M059J (cell line): ENCODE measurements at regions not wholly inside any gene's neighbourhood (a gene's known extent, or its start where the extent isn't known, plus 50 kb on each side); places are given as distances from the start of the nearest gene placed in this dataset.
"Not testable (repeated sequence)": the region's sequence is repeated elsewhere in the genome, so short reads cannot be mapped to it uniquely, and the experiment has no call there.

Experiments used
- DNase-seq: peaks from one replicate; pipeline ENCODE4 v3.0.0-alpha.2; 2012; ENCODE audit warnings: low read depth

DNA sequence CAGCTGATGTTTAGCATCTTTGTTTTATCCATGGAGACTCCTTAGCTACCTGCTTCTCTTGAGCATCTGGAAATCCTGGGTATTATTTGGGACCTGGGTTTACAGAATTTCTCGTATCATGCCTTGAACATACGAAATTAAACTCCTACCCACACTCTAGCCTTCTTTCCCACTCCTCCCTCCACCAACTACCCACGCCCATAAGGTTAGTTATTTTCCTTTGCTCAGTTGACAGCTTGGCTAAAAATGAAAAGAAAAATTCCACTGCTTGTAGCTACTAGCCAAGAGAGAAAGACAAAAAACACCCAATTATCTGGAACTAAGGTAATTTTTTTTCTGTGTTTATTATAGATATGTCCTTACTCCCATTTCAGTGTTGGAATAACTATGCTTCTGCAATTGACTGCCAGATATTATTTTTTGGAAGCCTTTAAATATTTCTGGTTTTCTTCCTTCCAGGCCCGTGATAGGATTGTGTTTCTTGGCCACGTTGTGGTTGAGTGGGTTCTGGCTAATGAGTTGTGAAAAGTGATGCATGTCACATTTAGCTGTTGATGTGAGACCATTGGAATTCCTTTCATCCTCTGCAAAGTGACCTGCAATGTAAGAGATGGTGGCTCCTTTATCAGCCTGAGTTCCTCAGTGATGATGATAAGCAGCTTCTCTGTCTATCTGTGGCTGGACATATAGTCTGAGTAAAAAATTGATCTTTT is 308.1 kb downstream of the LRRC70 start:
- DNase-seq, result peak; percentile 4

DNA sequence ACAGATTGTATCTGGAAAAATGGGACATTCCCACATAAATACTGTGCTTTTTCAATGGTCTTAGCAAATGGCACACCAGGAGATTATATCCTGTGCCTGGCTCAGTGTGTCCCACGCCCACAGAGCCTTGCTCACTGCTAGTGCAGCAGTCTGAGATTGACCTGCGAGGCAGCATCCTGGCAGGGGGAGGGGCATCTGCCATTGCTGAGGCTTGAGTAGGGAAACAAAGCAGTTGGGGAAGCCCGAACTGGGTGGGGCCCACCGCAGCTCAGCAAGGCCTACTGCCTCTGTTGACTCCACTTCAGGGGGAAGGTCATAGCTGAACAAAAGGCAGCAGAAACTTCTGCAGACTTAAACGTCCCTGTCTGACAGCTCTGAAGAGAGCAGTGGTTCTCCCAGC is 258.7 kb downstream of the LRRC70 start:
- not testable (repeated sequence) for DNase-seq

DNA sequence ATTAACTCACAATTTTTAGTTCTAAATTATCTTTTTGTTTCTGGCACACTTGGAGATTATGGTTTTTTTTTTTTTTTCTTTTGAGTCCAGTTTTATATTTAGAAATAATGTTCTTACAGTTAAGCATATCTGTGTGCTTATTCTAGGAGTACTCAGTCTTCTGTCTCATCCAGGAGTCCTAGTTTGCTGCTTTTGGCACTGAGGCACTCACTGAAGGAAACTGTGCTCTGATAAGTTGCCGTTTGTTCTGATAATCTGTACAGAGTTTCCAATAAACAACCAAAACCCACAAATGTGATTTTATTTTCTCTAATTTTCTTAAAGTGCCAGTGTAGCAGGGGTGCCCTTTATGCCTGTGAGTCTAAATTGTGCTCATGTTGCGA is 251.0 kb downstream of the LRRC70 start:
- no peak for DNase-seq

DNA sequence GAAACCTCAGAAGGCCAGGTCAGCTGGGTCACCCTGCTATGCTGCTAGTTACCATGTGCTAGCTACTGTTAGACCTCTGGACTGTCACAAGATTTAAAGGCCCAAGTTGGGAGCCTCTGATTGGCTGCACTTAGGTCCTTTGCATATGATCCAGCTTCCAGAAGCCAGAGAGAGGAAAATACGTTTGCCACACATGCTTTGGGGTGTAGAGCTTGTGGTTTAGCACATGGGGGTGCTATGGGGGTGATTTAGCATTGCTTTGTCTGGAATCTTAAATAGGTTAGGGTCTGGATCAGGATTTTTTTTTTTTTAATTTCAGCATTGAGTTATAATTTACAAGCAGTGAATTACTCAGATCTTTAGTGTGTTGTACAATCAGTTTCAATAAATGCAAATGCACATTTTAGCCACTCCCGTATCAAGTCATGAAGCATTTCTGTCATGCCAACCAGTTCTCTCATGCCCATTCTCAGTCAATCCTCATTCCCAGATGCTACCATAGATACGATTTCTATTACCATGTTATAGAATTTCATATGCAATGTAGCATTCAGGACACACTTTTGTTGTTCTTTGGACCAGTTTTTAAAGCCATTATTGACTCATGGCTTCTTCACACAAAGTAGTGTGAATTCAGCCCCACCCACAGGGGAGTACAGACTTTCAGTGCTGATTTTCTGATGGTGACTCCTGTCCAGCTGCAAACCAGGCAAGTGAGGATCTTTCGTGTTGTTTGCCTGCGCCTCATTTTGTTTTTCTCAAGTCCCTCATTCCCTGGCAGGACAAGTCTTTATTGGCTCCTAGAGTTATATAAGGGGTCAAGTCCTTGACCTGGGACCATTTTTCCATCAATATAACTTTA is 250.4 kb downstream of the LRRC70 start:
- DNase-seq, result no peak

DNA sequence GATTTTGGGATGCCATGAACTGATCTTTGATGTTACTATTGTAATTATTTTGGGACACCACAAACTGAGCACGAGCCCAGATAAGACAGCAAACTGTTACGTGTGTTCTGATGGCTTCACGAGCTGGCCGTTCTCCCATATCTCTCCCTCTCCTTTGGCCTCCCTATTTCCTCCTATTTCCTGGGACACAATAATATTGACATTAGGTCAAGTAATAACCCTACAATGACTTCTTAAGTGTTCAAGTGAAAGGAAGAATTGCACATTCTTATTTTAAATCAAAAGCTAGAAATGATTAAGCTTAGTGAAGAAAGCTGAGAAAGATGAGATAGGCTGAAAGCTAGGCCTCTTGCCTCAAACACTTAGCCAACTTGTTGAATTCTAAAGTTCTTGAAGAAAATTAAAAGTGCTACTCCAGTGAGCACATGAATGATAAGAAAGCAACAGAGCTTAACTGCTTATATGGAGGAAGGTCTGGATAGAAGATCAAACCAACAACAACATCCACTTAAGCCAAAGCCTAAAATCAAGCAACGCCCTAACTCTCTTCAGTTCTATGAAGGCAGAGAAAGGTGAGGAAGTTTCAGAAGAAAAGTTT is 247.1 kb downstream of the LRRC70 start:
- DNase-seq, result no peak

DNA sequence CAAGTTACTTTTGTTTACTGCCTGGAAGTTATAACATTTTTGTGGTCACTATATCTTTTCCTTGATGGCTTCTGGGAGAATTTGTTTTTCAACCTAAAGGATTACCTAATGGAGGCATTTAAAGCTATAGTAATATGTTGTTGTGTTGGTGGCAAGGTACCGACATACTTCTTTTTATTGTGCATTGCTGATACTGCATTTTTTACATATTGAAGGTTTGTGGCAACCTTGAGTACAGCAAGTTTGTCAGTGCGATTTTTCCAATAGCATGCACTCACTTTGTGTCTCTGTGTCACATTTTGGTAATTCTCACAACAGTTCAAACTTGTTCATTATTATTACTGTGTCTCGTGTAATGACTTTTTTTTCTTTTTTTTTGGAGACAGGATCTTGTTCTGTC is 246.3 kb downstream of the LRRC70 start:
- no peak for DNase-seq

DNA sequence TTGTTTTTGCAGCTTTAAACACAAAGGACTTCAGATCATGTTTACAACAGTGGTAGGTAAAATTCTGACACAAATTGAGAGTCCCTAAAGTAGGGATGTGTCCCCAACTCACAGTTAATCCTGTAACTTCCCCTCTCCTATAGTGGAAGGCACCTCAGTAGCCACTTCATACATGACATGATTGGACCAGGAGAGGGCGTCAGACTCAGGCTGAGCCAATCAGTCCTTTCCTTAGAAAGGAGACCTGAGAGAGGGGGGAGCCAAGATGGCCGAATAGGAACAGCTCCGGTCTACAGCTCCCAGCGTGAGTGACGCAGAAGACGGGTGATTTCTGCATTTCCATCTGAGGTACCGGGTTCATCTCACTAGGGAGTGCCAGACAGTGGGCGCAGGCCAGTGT is 238.4 kb downstream of the LRRC70 start:
- not testable (repeated sequence) for DNase-seq

DNA sequence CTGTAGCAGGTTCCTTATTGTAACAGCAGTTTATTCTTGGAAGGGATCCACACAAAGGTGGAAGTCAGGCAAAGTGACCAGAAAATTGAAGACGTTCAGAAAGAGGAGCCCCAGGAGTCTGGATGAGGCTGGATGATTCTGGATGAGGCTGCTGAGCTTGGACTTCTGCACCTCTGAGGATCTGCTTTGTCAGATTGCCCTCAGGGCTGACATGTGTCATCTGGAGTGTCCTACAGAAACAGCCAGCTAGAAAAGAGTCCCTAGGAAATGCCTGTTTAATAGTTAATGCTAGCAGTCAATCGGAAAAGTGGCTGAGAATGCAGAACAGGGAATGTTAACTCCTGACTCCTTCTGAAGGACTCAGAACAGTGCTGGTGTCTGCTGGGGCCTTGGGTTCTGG is 236.4 kb downstream of the LRRC70 start:
- DNase-seq, result no peak

DNA sequence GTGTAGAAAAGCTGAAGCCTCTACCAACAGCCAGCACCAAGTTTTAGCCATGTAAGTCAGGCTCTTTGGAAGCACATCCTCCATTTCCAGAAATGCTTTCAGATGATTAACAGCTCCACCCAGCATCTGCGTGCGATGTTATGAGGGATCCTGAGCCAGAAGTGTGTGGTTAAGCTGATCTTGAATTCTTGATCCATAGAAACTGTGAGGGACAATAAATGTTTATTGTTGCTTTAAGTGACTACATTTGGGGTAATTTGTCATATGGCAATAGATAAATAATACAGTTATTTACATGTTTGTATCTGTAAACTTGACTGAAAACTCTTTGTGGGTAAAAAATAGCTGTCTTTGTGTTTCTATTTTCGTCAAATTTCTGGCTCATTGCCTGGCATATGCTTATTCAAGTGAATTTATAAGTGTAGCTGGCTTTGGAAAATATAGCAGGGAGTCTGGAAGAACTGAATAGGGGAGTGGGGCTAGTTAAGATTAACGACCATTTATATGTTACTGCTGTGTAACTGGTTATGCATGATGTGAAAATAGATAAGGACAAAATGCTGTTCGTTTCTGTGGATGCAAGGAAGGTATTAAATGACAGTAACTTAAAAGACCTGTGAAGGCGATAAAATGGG is 234.1 kb downstream of the LRRC70 start:
- no peak for DNase-seq

DNA sequence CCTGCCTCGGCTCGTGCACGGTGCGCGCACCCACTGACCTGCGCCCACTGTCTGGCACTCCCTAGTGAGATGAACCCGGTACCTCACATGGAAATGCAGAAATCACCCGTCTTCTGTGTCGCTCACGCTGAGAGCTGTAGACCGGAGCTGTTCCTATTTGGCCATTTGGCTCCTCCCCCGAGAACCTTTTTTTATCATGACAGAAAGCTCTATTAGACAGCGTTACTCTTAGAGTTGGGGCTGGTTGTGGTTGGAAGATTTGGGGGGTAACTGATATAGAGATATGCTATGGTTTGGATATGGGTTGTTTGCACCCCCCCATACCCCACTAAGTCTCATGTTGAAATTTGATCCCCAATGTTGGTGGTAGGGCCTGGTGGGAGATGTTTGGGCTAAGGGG is 226.2 kb downstream of the LRRC70 start:
- DNase-seq, result not testable (repeated sequence)

DNA sequence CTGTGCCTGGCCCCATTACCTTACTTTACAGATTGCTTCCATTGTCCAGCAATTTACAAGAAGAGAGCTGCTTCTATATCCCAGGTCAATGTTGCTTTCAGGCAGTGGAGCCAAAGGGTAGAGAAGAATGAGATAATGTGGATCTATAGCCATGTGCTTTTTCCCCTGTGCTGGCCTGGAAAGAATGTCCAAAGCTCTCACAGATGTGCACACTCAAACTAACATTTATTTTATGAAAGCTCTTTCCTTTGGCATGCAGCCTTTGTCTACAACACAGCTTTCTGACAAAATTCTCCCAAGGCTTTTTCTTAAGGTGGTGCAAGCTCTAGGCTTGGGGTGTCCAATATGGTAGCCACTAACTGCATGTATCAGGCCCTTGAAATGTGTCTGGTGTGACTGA is 217.3 kb downstream of the LRRC70 start:
- DNase-seq, result no peak

DNA sequence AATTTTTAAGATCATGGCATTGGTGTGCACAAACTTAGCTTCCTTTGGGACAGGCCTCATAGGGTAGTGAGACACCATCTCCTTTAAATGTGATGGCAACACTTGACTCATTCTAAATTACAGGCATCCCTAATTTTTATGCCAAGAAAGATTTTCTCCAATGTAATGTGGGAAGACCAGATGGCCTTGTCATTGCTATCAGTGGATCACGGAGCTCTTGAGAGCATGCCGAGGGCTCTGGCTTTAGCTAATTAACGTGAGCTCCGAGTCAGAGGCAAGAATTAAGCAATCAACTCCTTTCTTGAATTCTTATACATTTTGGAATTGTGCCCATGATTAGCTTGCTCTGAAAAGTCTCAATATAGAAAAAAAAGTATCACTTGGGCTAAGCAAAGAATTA is 215.8 kb downstream of the LRRC70 start:
- no peak for DNase-seq

DNA sequence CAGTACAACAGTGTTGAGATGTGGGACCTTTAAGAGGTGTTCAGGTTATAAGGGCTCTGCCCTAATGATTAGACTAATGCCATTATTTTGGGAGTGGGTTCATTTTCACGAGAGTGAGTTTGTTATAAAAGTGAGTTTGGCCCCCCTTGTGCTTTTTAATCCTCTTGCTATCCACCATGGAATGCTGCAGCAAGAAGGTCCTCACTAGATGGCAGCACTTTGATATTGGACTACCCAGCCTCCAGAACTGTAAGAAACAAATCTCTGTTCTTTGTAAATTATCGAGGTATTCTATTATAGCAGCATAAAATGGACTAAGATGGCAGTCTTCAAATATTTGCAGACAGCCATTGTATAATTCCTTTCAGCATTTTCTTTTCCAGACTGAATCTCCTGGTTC is 212.4 kb downstream of the LRRC70 start:
- DNase-seq, result no peak

DNA sequence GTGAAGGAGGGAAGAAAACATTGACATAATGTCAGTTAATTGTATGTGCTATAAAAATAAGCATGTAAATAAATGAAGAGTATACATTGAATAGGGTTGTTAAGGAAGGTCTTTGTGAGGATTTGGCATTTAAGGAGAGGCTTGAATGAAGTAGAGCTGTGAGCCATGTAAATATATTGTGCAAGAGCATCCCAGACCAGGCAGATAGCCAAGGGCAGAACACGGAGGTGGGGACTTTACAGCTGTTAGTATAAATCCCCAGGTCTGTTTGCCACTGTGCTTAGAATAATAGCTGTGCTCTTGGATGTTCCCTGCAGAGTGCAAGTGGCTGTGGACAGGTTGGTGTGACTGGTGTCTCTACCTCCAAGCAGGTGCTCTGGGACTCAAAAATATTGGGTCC is 211.7 kb downstream of the LRRC70 start:
- no peak for DNase-seq

DNA sequence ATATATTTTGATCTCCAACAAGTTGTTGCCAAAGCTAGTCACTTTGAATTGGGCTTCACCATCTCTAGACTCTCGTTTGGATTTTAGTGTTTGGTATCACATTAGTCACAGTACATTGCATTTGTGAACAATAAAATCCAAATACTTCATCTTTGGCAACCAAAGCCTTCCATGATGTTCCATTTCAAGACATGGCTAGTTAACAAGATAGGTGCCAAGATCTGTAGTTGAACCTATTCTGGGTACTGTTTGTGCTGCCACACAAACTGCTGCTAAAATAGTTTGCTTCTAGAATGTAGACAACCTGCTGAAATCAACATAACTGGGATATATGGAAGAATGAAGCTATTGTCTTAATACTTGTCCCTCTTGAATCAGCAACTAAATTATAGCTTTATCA is 207.5 kb downstream of the LRRC70 start:
- DNase-seq, result no peak

DNA sequence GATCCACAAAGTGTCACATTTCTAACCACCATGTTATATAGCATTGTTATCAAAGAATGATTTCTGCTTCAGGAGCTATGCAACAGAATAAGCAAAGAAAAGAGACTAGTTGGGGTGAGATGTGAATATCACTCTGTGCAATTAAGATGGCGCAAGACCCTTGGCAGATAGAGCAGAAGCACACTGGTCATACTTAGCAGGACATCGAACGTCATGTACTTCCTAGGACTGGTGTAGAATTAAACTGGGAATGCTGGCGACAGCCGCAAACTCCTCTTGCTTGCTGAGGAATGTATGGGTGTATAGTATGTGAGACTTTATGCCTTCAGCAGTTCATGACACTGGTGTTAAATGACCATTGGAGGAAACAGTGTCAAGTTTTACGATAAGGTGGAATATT is 207.0 kb downstream of the LRRC70 start:
- DNase-seq, result no peak

DNA sequence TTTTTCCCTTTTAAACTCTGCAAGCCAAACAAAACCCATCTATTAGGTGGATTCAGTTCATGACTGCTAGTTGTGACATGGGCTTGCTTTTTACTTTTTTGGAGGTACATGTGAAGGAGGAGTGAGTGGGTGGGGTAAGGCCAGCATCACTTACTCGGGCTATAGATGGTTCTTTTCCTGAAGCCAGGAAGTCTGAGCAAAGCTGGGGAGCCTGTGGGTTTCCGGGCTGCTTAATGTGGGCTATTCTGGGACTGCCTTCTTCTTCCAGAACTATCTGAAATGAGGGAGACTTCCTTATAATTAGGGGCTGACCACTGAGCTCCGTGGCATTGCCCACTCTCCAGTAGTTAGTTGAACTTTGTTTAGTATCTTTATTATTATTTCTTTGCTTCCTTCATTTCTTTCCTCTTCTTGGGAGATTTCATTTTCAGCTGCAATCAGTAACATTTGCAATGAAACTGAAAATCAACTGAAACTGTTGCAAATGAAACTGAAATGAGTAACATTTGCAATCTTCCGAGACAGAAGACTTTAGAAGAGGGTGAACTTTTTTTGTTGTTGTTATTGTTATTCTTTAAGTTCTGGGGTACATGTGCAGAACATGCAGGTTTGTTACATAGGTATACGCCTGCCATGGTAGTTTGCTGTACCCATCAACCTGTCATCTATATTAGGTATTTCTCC is 204.9 kb downstream of the LRRC70 start:
- no peak for DNase-seq

DNA sequence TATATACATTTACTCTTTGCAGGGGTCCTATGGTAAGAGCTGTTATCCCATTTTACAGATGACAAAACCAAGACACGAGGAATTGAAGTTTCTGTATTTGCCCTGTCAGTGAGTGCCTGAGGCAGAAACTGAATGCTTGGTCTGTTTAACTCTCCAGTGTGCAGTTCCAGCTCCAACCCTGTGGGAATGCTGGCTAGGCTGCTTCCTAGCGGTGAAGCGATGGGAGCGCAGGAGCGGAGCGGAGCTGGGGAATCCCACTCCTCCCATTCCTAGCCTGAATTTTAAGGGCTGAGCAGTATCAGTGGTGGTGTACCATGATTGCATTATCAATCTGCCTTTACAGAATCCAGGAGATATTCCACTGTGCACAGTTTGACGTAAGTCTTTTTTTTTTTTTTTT is 202.3 kb downstream of the LRRC70 start:
- DNase-seq, result no peak

DNA sequence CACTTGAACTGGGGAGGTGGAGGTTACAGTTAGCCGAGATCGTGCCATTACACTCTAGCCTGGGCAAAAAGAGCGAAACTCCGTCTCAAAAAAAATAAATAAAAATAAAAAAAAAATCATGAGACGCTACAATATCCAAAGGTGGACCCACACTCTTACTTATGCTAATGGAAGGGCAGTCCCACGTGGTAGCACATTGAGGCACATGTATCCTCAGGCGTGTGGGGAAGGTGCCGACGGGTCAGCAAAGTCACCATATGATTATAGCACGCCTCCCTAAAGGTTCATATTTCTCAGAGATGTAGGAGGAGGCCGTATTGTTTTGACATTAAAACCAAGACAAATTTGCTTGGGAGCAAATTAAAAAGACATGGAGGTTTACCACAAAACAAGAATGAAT is 201.6 kb downstream of the LRRC70 start:
- no peak for DNase-seq

DNA sequence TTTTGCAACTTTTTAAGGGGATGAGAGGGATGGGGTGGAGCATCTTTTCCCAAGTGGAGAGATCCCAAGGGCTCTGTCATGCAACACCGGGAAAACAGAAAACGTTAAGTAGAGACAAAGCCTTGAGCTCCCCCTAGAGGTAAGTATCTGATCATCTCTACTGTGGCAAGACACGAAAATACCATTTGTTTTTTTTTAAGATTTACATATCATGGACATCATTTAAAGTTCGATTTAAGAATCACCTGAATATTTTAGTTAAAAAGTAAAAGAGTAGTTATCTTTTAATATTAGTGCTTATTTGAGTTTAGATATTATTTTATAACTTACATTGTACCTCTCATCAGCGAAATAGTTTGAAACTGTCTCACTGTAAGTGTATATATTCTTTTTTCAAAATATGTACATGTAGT is 200.4 kb downstream of the LRRC70 start:
- DNase-seq, result peak; percentile 61

DNA sequence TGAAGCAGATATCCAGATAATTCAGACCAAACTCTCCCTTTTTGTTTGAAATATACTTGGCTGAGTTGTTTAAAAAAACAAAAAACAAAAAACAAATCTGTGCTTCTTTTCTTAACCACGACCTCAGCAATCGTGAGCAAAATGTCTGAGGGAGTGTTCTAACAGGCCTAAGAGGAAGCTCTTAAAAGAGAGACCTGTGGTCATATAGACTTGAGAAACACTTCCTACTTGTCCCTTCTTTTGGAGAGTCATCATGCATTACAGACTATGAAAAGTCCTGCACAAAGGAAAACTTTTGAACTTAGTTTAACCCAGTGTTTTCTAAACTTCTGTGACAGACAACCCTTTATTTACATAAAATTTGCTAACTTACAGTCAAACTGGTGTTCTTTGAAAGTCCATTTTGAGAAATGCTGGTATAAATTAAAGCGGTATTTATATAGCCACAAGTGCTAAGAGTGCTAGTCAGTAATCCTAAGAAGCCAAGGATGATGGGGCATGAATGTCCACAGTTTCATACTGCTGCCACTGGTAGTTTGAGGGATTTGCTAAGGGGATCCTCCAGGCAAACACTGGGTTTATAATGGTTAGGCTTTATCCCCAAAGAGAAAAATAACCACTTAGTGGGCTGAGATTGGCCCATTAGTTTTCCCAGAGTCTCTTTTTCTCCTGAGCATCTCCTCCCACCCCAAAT is 199.8 kb downstream of the LRRC70 start:
- no peak for DNase-seq
